ENCODE measurements at regions not wholly inside any gene's neighbourhood (a gene's known extent, or its start where the extent isn't known, plus 50 kb on each side); places are given as distances from the start of the nearest gene placed in this dataset.
"Not testable (repeated sequence)": the region's sequence is repeated elsewhere in the genome, so short reads cannot be mapped to it uniquely, and the experiment has no call there.

DNA sequence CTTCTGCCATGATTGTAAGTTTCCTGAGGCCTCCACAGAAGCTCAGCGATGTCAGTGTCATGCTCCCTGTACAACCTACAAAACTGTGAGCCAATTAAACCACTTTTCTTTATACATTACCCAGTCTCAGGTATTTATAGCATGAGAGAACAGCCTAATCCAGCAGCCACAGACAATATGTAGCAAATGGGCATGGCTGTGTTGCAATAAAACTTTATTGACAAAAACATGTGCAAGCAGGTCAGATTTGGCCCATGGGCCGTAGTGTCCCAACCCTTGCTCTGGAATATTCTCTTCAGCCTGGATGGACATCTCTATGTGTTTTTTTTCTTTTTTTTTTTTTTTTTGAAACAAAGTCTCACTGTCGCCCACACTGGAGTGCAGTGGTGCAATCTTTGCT is 60.9 kb upstream of the EEF2KMT start:
- Histone ChIP-seq H3K4me3 (ENCODE audit: low read length) (no peak overlapping the region), H3K9me3 (ENCODE audit: low read length) (no peaks in the 10 kb centered on the region), H3K27me3 (ENCODE audit: insufficient read depth, low read length) (no peaks in the 10 kb centered on the region), H2AFZ (ENCODE audit: low read depth, low read length) (no peak overlapping the region), H3K4me1 (ENCODE audit: insufficient read depth, low read length) (no peaks in the 10 kb centered on the region), H3K36me3 (ENCODE audit: insufficient read depth, low read length) (no peaks in the 10 kb centered on the region)

DNA sequence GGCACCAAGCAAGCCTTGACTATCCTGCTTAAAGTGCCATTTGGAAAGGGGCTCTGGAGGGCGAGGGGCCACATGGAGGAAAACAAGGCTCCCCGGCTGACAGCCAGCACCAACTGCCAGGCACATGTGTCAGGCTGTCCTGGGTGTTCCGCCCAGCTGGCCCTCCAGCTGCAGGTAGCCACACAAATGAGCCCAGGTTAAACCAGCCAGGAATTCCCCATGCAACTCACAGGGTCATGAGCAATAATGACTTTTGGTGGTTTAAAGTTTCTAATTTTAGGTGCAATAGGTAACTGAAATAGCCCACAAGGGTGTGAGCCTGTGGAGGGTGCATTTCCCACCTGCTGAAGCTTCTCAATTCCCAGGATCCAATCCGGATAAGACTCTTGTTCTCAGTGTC is 58.9 kb upstream of the EEF2KMT start:
- H3K9me3 ChIP-seq (ENCODE audit: low read length); H3K4me3 ChIP-seq (ENCODE audit: low read length); H3K27me3 ChIP-seq (ENCODE audit: insufficient read depth, low read length); H2AFZ ChIP-seq (ENCODE audit: low read depth, low read length); H3K36me3 ChIP-seq (ENCODE audit: insufficient read depth, low read length); H3K4me1 ChIP-seq (ENCODE audit: insufficient read depth, low read length): not testable (repeated sequence)

DNA sequence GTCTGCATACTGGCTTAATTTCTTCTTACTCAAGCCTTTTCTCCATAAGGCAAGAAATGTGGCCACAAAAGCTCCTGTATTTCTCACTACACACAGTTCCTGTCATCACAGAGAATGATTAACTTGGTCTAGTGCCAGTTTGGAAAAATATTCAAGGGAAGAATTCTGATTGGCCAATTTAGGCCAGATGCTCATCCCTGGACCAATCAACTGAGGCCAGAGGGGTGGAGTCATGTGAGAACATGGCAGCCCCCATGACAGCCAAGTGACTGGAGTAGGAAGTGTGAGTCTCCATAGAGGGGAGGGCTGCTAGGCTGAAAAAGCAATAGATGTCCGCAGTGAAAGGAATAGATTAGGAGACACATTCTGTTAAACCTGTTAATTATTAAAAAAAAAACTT is 56.4 kb upstream of the EEF2KMT start:
- H3K27me3 ChIP-seq (ENCODE audit: insufficient read depth, low read length); H3K4me1 ChIP-seq (ENCODE audit: insufficient read depth, low read length); H3K9me3 ChIP-seq (ENCODE audit: low read length); H3K4me3 ChIP-seq (ENCODE audit: low read length); H2AFZ ChIP-seq (ENCODE audit: low read depth, low read length); H3K36me3 ChIP-seq (ENCODE audit: insufficient read depth, low read length): not testable (repeated sequence)

DNA sequence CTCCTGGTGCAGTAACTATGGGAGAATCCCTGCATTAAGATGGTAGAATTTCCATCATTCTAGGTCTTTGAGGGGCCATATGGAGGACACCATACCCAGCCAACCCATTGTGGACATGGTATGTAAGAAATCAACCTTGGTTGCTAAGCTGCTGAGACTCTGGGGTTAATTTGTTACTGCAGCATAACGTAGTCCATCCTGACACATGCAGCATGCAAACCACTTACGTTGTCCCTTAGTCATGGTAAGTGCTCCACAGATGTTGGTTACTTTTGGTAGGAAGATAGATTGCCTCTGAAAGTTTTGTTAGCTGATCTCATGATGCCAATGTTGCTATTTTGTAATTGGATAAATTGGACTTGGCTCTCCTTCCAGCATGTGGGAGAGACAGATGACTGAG is 53.8 kb upstream of the EEF2KMT start:
- H3K36me3 ChIP-seq (ENCODE audit: insufficient read depth, low read length); H3K9me3 ChIP-seq (ENCODE audit: low read length); H2AFZ ChIP-seq (ENCODE audit: low read depth, low read length); H3K27me3 ChIP-seq (ENCODE audit: insufficient read depth, low read length); H3K4me3 ChIP-seq (ENCODE audit: low read length); H3K4me1 ChIP-seq (ENCODE audit: insufficient read depth, low read length): not testable (repeated sequence)

Measured in neuron (in vitro differentiated cells).